Mesothelial cell of epicardium (in vitro differentiated cells): ENCODE measurements at regions not wholly inside any gene's neighbourhood (a gene's known extent, or its start where the extent isn't known, plus 50 kb on each side); places are given as distances from the start of the nearest gene placed in this dataset.

ENCODE experiments used
- DNase-seq, 2 experiments: peaks; one replicate each; pipeline ENCODE4 v3.0.0; 2021; ENCODE audit warnings: low spot score in 2 of 2; ENCODE audit not compliant: unreplicated experiment in 2 of 2
- H3K27ac Mint-ChIP-seq: 2 replicates; pipeline ENCODE4 v1.8.0; 2021; ENCODE audit warnings: mixed read lengths
- H3K27me3 Mint-ChIP-seq: 2 replicates; pipeline ENCODE4 v1.8.0; 2021; ENCODE audit warnings: low read depth, mixed read lengths
- H3K36me3 Mint-ChIP-seq: 2 replicates; pipeline ENCODE4 v1.8.0; 2021; ENCODE audit warnings: mixed read lengths
- H3K4me1 Mint-ChIP-seq: 2 replicates; pipeline ENCODE4 v1.8.0; 2021; ENCODE audit warnings: mixed read lengths
- H3K4me3 Mint-ChIP-seq: 2 replicates; pipeline ENCODE4 v1.8.0; 2021; ENCODE audit warnings: mild to moderate bottlenecking, moderate library complexity, mixed read lengths
- H3K9me3 Mint-ChIP-seq: 2 replicates; pipeline ENCODE4 v1.8.0; 2021; ENCODE audit warnings: mixed read lengths
- TF ChIP-seq, protein P1 (sequence below): fragments of 200-600 bp; sonication (generic); IDR thresholded peaks from one replicate; pipeline ENCODE4 v1.5.0; 2021; ENCODE audit warnings: antibody characterized with exemption; ENCODE audit not compliant: unreplicated experiment

- no peak overlapping the region for H3K27ac Mint-ChIP-seq
- no peaks in the 10 kb centered on the region for H3K4me1 Mint-ChIP-seq
- no peaks in the 10 kb centered on the region for H3K36me3 Mint-ChIP-seq
- H3K4me3 Mint-ChIP-seq, result no peak overlapping the region
- H3K27me3 Mint-ChIP-seq, result no peaks in the 10 kb centered on the region
- H3K9me3 Mint-ChIP-seq, result peaks cover 28% of the 10 kb centered on the region
- DNase-seq, result no peak
- TF ChIP-seq, protein P1, sequence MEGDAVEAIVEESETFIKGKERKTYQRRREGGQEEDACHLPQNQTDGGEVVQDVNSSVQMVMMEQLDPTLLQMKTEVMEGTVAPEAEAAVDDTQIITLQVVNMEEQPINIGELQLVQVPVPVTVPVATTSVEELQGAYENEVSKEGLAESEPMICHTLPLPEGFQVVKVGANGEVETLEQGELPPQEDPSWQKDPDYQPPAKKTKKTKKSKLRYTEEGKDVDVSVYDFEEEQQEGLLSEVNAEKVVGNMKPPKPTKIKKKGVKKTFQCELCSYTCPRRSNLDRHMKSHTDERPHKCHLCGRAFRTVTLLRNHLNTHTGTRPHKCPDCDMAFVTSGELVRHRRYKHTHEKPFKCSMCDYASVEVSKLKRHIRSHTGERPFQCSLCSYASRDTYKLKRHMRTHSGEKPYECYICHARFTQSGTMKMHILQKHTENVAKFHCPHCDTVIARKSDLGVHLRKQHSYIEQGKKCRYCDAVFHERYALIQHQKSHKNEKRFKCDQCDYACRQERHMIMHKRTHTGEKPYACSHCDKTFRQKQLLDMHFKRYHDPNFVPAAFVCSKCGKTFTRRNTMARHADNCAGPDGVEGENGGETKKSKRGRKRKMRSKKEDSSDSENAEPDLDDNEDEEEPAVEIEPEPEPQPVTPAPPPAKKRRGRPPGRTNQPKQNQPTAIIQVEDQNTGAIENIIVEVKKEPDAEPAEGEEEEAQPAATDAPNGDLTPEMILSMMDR, result no peak
These were observed 1440.2 kb upstream of the ACO1 start for GRCh38 chr9:30944225-30944569.

- Mint-ChIP-seq H3K36me3 (no peaks in the 10 kb centered on the region), H3K9me3 (peaks cover 28% of the 10 kb centered on the region), H3K4me1 (no peaks in the 10 kb centered on the region), H3K27me3 (no peaks in the 10 kb centered on the region), H3K27ac (no peak overlapping the region), H3K4me3 (no peak overlapping the region)
- no peak for DNase-seq
- TF ChIP-seq, protein P1, result no peak
These were observed 1439.6 kb upstream of the ACO1 start for GRCh38 chr9:30944741-30945280.

DNA sequence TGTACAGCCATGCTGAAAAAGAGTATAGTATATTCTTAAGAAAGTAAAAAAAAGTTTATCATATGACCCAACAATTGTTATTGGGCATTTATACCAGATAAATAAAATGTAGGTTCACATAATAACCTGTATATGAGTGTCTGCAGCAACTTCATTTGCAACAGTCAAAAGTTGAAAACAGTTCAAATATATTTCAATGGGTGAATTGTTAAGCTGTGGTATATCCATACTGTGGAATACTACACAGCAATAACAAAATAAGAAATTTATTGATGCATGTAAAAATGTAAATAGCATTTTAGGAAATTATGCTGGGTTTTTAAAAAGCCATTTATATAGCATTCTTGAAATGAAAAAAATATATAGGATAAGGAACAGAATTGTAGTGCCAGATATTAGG lies 1420.1 kb upstream of the ACO1 start:
- TF ChIP-seq, protein P1, result no peak
- H3K4me1 Mint-ChIP-seq, result no peaks in the 10 kb centered on the region
- H3K27me3 Mint-ChIP-seq, result no peaks in the 10 kb centered on the region
- H3K36me3 Mint-ChIP-seq, result no peaks in the 10 kb centered on the region
- H3K27ac Mint-ChIP-seq, result no peak overlapping the region
- peaks cover 19% of the 10 kb centered on the region for H3K9me3 Mint-ChIP-seq
- no peak for DNase-seq
- H3K4me3 Mint-ChIP-seq, result no peak overlapping the region

DNA sequence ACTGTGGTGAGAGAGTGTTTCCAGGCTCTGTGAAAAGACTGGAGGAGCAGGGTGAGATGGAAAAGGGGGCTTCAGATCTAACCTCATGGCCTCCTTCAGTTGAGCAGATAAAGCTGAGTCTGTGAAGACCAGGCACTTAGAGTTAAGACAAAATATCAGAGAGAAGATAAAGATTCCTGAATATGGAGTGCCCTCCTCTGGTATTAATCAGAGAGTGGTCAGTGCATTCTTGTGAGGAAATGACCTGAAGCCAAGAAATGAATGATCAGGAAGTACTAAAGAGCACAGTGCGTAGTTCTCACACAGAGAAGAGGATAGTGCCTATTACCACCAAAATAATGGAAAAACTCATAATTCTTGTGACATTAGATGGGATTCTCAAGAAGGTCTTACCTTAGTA lies 1417.0 kb upstream of the ACO1 start:
- Mint-ChIP-seq H3K4me3 (no peak overlapping the region), H3K27ac (no peak overlapping the region), H3K9me3 (peaks cover 13% of the 10 kb centered on the region), H3K27me3 (no peaks in the 10 kb centered on the region), H3K4me1 (no peaks in the 10 kb centered on the region), H3K36me3 (no peaks in the 10 kb centered on the region)
- no peak for DNase-seq
- TF ChIP-seq, protein P1, result no peak

DNA sequence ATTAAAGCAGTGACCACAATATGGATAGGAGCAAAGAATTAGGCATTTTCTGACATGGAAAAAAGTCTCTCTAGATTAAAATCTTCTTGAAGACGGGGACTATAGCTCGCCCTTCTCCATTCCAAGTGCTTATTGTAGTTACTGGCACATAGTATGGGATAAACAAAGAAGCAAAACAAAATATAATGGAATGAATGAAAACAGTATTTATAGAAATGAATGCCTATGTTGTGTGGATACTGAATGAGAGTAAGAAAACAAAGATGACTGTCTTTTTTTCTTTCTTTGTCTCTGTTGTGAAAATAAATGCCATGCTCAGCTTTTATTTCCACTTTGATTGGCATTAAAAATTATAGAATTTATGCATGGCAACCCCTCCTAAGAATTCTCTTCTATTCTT lies 1414.3 kb upstream of the ACO1 start:
- H3K36me3 Mint-ChIP-seq, result no peaks in the 10 kb centered on the region
- TF ChIP-seq, protein P1, result no peak

GRCh38 chr9:30970812-30971211 lies 1413.6 kb upstream of the ACO1 start:
- H3K4me3 Mint-ChIP-seq, result no peak overlapping the region
- no peaks in the 10 kb centered on the region for H3K27me3 Mint-ChIP-seq
- TF ChIP-seq, protein P1, result no peak
- no peaks in the 10 kb centered on the region for H3K4me1 Mint-ChIP-seq
- DNase-seq, result no peak
- no peak overlapping the region for H3K27ac Mint-ChIP-seq
- H3K36me3 Mint-ChIP-seq, result no peaks in the 10 kb centered on the region
- H3K9me3 Mint-ChIP-seq, result no peaks in the 10 kb centered on the region

More for the DNA sequence above, 1414.3 kb upstream of the ACO1 start:
- no peak for DNase-seq
- Mint-ChIP-seq H3K4me1 (no peaks in the 10 kb centered on the region), H3K27me3 (no peaks in the 10 kb centered on the region), H3K9me3 (no peaks in the 10 kb centered on the region), H3K4me3 (no peak overlapping the region), H3K27ac (no peak overlapping the region)
